ENCODE measurements at regions not wholly inside any gene's neighbourhood (a gene's known extent, or its start where the extent isn't known, plus 50 kb on each side); places are given as distances from the start of the nearest gene placed in this dataset.

GRCh38 chr7:38027884-38028455, 107.5 kb downstream of the EPDR1 start:
- TF ChIP-seq POLR2A (IDR thresholded peaks at IDR 0.05; ENCODE audit: low read depth): no peak
- no peak for TF ChIP-seq CTCF (IDR thresholded peaks at IDR 0.05)
- no peak for TF ChIP-seq EP300 (IDR thresholded peaks at IDR 0.05)

Data from esophagus muscularis mucosa (tissue), 4 donors.